Colonic mucosa (tissue), 4 donors: ENCODE measurements at regions not wholly inside any gene's neighbourhood (a gene's known extent, or its start where the extent isn't known, plus 50 kb on each side); places are given as distances from the start of the nearest gene placed in this dataset.

Source experiments
- DNase-seq: peaks from one replicate; pipeline ENCODE4 v3.0.0-alpha.2; 2020
- H3K27ac ChIP-seq: fragments of 200-600 bp; one replicate; pipeline ENCODE4 v1.8.0; 2021
- H3K27me3 ChIP-seq: fragments of 200-600 bp; one replicate; pipeline ENCODE4 v1.8.0; 2021
- H3K36me3 ChIP-seq: fragments of 200-600 bp; one replicate; pipeline ENCODE4 v1.8.0; 2021
- H3K4me1 ChIP-seq: fragments of 200-600 bp; one replicate; pipeline ENCODE4 v1.8.0; 2021; ENCODE audit warnings: mild to moderate bottlenecking
- H3K4me3 ChIP-seq: fragments of 200-600 bp; one replicate; pipeline ENCODE4 v1.8.0; 2021
- H3K9ac ChIP-seq, 2 donors: one replicate each; pipeline ENCODE4 v1.7.0; 2013; ENCODE audit warnings: control low read depth in 2 of 2, low read depth in 2 of 2, low read length in 2 of 2
- H3K9me3 ChIP-seq: fragments of 200-600 bp; one replicate; pipeline ENCODE4 v1.8.0; 2021
- intact Hi-C: fragments of 100-400 bp; cut with DNase I; formaldehyde crosslinking; loops from one replicate; pipeline ENCODE4 v1.14.1; 2022
- TF ChIP-seq, protein P1 (sequence below): fragments of 200-600 bp; IDR thresholded peaks from one replicate; pipeline ENCODE4 v1.8.0; 2022; ENCODE audit warnings: antibody characterized with exemption, mild to moderate bottlenecking
- donor health status: healthy.
- donor health status: DM: no; HTN: no; CAD: no.
- donor health status: DM: no; HTN: no; CAD: no.

DNA sequence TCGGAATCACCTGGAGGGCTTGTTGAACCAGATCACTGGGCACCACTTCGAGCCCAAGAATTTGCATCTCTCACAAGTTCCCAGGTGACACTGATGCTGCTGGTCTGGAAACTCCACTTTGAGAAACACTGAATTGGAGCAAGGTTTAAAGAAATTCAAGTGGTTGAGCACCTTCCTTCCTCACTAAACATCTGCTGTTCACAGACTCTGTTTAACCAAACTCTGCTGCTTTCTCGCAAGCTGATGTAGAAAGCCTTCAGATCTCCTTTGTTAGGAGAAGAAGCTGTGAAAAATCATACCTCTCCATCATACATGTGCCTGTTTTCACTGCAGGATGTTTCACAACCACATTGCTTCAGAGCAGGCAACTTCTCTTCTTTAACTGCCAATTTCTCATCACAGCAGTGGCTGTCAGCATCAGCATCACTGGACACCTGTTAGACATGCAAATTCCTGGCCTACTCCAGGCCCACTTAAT lies 87.5 kb upstream of the TOP1 start:
- intact Hi-C loops: no loop called here
- Histone ChIP-seq H3K9me3 (no peaks in the 10 kb centered on the region), H3K4me3 (no peak overlapping the region), H3K9ac (no peak overlapping the region), H3K27me3 (no peaks in the 10 kb centered on the region), H3K36me3 (no peaks in the 10 kb centered on the region), H3K4me1 (no peaks in the 10 kb centered on the region), H3K27ac (no peak overlapping the region)
- TF ChIP-seq, protein P1, sequence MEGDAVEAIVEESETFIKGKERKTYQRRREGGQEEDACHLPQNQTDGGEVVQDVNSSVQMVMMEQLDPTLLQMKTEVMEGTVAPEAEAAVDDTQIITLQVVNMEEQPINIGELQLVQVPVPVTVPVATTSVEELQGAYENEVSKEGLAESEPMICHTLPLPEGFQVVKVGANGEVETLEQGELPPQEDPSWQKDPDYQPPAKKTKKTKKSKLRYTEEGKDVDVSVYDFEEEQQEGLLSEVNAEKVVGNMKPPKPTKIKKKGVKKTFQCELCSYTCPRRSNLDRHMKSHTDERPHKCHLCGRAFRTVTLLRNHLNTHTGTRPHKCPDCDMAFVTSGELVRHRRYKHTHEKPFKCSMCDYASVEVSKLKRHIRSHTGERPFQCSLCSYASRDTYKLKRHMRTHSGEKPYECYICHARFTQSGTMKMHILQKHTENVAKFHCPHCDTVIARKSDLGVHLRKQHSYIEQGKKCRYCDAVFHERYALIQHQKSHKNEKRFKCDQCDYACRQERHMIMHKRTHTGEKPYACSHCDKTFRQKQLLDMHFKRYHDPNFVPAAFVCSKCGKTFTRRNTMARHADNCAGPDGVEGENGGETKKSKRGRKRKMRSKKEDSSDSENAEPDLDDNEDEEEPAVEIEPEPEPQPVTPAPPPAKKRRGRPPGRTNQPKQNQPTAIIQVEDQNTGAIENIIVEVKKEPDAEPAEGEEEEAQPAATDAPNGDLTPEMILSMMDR: no peak
- no peak for DNase-seq

DNA sequence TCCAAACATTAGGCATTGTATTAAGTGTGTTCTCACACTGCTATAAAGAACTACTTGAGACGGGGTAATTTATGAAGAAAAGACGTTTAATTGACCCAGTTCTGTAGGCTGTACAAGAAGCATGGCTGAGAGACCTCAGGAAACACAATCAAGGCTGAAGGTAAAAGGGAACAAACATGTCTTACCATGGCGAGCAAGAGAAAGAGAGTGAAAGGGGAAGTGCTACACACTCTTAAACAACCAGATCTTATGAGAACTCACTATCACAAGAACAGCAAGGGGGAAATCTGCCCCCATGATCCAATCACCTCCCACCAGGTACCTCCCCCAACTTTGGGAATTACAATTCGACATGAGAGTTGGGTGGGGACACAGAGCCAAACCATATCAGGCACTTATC lies 86.6 kb upstream of the TOP1 start:
- no peak for DNase-seq
- Histone ChIP-seq H3K27me3 (no peaks in the 10 kb centered on the region), H3K4me3 (no peak overlapping the region), H3K27ac (no peak overlapping the region), H3K4me1 (no peaks in the 10 kb centered on the region), H3K9ac (no peak overlapping the region), H3K36me3 (no peaks in the 10 kb centered on the region), H3K9me3 (no peaks in the 10 kb centered on the region)
- TF ChIP-seq, protein P1: no peak
- intact Hi-C loops: no loop called here

DNA sequence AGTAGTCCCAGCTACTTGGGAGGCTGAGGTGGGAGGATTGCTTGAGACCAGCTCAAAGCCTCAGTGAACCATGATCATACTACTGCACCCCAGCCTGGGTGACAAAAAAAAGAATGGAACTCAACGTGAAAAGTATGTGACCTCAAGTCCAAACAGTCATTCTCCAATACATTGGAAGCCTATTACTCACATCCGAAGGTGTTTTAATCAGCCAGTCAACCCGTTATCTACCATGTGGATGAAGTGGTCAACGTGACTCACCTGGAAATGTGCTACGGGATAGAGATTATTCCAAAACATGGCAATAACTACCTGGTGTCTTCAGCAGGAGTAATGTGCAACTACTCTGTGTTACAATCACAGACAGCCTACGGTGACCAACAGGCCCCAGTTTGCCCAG lies 85.8 kb upstream of the TOP1 start:
- H3K9me3 ChIP-seq: no peaks in the 10 kb centered on the region
- H3K27ac ChIP-seq: no peak overlapping the region
- H3K36me3 ChIP-seq: no peaks in the 10 kb centered on the region
- intact Hi-C loops: no loop called here
- no peaks in the 10 kb centered on the region for H3K4me1 ChIP-seq
- TF ChIP-seq, protein P1: no peak
- DNase-seq: no peak
- H3K9ac ChIP-seq: no peak overlapping the region
- no peaks in the 10 kb centered on the region for H3K27me3 ChIP-seq
- H3K4me3 ChIP-seq: no peak overlapping the region

DNA sequence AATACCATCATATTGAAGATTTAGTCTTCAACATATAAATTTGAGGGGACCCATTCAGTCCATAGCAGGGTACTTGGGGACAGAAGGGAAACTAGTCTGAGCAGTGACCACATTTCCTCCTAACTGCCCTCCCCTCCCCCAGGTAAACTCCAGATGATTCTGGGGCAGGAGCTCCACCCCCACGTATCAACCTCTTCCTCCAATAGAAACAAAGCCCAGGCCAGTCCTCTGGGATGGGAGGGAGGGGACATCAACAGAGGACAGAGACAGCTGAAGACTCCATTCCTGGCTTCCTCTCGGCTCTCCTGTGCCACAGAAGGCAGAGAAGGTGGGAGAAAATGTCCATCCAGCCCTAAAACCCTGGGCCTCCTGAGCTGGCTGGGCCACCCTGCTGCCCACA lies 85.0 kb upstream of the TOP1 start:
- intact Hi-C loops: no loop called here
- Histone ChIP-seq H3K4me3 (no peak overlapping the region), H3K27me3 (no peaks in the 10 kb centered on the region), H3K9me3 (no peaks in the 10 kb centered on the region), H3K36me3 (no peaks in the 10 kb centered on the region), H3K27ac (no peak overlapping the region), H3K4me1 (no peaks in the 10 kb centered on the region), H3K9ac (no peak overlapping the region)
- TF ChIP-seq, protein P1: no peak
- DNase-seq: no peak

DNA sequence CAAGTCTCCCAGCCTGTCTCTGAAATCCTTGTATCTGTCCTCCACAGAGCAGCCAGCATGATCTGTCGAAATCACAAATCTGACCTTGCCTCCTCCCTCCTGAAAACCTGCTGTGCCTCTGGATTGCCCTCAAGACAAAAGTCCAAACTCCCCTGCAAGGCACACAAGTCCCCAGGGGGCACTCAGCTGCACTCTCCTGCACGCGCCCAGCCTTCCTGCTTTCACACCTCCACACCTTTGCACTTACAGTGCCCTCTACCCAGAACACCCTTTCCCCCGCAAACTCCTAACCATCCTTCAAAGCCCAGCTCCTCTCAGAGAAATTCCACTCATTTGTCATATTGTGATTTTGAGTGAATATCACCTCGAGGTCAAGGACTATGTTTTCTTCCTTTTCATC lies 83.4 kb upstream of the TOP1 start:
- H3K27ac ChIP-seq: no peak overlapping the region
- no peaks in the 10 kb centered on the region for H3K36me3 ChIP-seq
- TF ChIP-seq, protein P1: no peak
- H3K4me3 ChIP-seq: no peak overlapping the region
- no peak for DNase-seq
- H3K9ac ChIP-seq: no peak overlapping the region
- H3K4me1 ChIP-seq: no peaks in the 10 kb centered on the region
- intact Hi-C loops: loop anchor here (5.0 kb wide), 1 partner anchor 203 kb away; no protein-coding TSS in a partner anchor
- no peaks in the 10 kb centered on the region for H3K9me3 ChIP-seq
- no peaks in the 10 kb centered on the region for H3K27me3 ChIP-seq
